Esophagus squamous epithelium (tissue), 4 donors: ENCODE measurements at regions not wholly inside any gene's neighbourhood (a gene's known extent, or its start where the extent isn't known, plus 50 kb on each side); places are given as distances from the start of the nearest gene placed in this dataset.

Source experiments
- CTCF ChIP-seq, 6 experiments: fragments of 450-650 bp in 4 of 6; fragments of 200-600 bp in 2 of 6; sonication (generic) in 2 of 6; IDR thresholded peaks; one replicate each; pipeline ENCODE4 v1.5.1; 2016 to 2019; ENCODE audit warnings: antibody characterized with exemption in 6 of 6, mild to moderate bottlenecking in 4 of 6, moderate library complexity in 4 of 6
- POLR2A ChIP-seq, 4 donors: fragments of 450-650 bp; IDR thresholded peaks; one replicate each; pipeline ENCODE4 v1.6.1; 2017; ENCODE audit warnings: antibody characterized with exemption in 4 of 4, mild to moderate bottlenecking in 4 of 4, moderate library complexity in 3 of 4

- no peak for TF ChIP-seq CTCF (IDR thresholded peaks at IDR 0.05)
- TF ChIP-seq POLR2A (IDR thresholded peaks at IDR 0.05) = no peak
Observed at GRCh38 chr1:14539309-14539708, 59.2 kb upstream of the KAZN start.
